HG03196 (cell line): ENCODE measurements at regions not wholly inside any gene's neighbourhood (a gene's known extent, or its start where the extent isn't known, plus 50 kb on each side); places are given as distances from the start of the nearest gene placed in this dataset.
"Not testable (repeated sequence)": the region's sequence is repeated elsewhere in the genome, so short reads cannot be mapped to it uniquely, and the experiment has no call there.

Source experiments
- ATAC-seq: cut with Tn5 transposase; IDR thresholded peaks from one replicate; pipeline ENCODE4 v1.9.1; 2021; ENCODE audit not compliant: unreplicated experiment

DNA sequence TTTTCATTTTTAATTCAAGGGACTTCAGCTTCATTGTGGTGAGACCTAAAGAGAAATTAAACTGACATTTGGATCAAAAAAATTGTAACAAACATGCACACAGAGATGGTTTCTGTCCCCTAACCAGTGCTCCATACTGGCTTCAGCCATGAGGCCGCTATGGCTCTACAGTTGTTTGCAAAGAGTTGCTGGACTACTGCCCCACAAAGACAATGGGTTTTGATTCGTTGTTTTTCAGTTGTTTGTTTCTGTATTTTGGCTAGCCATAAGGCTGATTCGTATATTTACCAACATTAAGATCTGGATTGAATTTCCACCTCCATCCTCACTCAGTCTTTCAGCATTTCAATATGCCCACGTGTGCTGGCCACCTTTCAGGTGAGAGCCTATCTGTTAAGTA is 163.7 kb upstream of the KIF2A start:
- ATAC-seq, result no peak

- no peak for ATAC-seq
These were observed 162.5 kb upstream of the KIF2A start for GRCh38 chr5:62143268-62144229.

- no peak for ATAC-seq
These were observed 161.5 kb upstream of the KIF2A start for GRCh38 chr5:62144401-62145022.

- ATAC-seq, result no peak
These were observed 156.1 kb upstream of the KIF2A start for GRCh38 chr5:62149879-62150278.

DNA sequence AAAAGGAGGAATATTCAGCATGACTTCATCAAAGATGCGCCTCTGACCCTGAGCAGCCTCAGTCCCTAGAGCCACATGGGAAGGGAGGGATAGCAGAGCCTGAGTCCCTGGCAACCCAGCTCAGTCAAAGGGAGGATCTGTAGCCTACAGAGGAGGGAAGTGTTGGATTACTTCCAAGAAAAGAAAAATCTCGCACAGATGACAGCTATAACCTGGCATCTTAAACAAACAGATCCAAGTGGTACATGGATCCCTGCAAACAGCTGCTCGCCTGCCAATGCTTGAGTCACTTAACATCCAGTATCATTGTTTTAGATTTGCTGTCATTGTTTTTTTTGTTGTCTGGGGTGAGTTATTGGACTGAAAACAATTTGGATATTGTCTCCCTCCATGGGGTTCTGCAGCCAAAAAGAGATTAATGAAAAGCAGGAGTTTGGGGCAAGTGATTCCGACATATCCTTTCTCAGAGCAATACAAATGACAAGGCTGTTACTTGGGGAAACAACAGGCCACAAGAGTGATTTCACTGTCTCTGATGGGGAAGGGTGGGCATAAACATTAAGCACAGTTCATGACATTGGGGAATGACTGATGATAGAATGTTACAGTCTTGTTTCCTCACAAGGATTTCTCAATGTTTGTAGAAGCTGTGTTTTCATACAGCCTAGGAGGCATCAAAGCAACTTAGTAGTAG is 153.5 kb upstream of the KIF2A start:
- no peak for ATAC-seq

GRCh38 chr5:62154758-62155157 is 151.2 kb upstream of the KIF2A start:
- ATAC-seq, result no peak

DNA sequence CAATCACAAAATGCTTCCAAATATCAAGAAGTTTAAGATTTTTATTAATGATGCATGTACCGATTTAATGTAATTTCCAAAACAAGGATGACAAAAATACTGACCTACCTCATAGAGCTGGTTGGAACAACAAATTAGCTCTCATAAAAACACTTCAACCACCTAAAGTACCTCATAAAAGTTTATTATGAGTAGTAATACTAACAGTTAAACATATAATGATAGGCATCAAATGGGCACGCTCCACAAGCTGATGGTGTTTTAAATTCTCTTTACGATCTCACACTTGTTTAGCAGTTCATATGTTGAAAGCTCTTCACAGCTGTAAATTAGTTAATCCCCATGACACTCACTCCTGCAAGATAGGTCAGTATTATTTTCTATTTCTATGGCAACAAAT is 150.0 kb upstream of the KIF2A start:
- ATAC-seq, result no peak

GRCh38 chr5:62167561-62168057 is 138.4 kb upstream of the KIF2A start:
- no peak for ATAC-seq

- ATAC-seq, result no peak
These were observed 137.3 kb upstream of the KIF2A start for GRCh38 chr5:62168506-62169281.

DNA sequence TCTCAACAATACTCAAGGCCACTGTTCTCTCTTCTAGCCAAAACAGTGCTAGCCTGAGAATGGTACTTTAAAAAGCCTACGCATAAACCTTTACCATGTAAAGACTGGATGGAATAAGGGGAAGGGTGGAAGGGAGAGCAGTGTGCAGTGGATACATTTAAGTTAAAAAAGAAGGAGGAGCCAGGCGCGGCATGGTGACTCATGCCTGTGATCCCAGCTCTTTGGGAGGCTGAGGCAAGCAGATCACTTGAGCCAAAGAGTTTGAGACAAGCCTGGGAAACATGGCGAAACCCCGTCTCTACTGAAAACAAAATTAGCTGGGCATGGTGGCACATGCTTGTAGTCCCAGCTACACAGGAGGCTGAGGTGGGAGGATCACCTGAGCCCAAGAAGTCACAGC is 127.7 kb upstream of the KIF2A start:
- ATAC-seq, result no peak

GRCh38 chr5:62182802-62183201 is 123.2 kb upstream of the KIF2A start:
- ATAC-seq, result no peak

DNA sequence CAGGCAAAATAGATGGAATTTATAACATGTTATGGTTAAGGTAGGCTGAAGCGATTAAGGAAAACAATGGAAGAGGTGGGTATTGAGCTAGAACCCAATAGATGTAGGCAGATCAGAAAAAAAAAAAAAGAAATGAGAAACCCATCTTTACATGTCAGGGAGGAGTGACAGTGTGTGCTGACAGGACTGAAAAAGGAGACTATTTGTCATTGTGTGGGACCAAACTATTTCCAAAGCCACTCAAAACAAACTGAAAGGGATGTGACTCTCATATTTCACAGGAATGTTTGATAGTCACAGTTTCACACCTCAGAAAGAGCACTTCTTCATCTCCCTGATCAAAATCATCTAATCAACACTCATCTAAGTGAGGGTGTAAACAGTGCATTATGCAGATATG is 122.3 kb upstream of the KIF2A start:
- no peak for ATAC-seq

DNA sequence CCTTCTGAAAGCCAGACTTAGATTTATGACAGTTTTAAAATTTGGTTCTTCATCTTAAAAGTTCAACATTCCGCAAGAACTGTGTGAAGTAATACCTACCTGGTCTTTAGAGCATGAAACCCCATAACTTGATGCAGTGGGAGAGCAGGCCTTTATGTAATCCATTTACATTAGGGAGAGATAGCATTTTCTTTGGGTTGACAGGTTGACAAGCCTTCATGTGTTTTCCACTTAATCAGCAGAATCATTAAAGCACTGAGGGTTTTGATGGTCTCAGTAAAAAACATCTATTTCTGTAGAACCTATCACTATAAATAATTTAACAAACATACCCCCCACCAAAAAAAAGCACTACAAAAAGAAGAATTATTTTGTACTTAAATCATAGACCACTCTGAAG is 121.6 kb upstream of the KIF2A start:
- no peak for ATAC-seq

DNA sequence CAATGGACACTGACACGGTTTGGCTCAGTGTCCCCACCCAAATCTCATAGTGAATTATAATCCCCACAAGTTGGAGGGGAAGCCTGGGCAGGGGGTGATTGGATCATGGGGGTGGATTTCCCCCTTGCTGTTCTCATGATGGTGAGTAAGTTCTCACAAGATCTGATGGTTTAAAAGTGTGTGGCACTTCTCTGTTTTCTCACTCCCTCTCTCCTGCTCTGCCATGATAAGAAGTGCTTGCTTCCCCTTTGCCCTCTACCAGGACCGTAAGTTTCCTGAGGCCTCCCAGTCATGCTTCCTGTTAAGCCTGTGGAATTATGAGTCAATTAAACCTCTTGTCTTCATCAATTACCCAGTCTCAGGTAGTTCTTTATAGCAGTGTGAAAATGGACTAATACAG is 115.8 kb upstream of the KIF2A start:
- no peak for ATAC-seq

DNA sequence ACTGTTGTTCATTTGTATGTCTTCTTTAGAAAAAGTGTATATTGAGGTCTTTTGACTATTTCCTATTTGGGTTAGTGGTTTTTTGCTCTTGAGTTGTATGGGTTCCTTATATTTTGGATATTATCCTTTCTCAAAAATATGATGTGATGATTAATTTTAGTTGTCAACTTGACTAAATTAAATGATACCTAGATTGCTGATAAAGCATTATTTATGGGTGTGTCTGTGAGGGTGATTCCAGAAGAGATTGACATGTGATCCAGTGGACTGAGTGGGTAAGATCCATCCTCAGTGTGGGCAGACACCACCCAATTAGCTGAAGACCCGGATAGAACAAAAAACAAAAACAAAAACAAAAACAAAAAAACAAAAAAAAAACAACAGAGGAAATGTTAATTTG is 115.1 kb upstream of the KIF2A start:
- ATAC-seq, result no peak

DNA sequence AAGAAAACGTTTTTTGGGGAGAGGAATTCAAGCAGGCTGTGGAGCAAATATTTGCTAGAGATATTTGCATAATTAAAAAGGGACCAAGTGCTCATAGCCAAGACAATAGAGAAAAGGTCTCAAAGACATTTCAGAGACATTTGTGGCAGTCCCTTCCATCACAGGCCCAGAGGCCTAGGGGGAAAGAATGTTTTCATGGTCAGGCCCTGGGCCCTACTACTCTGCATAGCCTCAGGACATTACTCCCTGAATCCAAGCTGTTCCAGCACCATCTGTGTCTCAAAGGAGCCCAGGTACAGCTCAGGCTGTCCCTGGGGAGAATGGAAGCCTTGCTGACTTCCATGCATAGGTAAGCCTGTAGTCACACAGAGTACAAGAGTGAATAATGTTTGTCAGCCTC is 113.0 kb upstream of the KIF2A start:
- ATAC-seq, result no peak

GRCh38 chr5:62196532-62196931 is 109.5 kb upstream of the KIF2A start:
- not testable (repeated sequence) for ATAC-seq

DNA sequence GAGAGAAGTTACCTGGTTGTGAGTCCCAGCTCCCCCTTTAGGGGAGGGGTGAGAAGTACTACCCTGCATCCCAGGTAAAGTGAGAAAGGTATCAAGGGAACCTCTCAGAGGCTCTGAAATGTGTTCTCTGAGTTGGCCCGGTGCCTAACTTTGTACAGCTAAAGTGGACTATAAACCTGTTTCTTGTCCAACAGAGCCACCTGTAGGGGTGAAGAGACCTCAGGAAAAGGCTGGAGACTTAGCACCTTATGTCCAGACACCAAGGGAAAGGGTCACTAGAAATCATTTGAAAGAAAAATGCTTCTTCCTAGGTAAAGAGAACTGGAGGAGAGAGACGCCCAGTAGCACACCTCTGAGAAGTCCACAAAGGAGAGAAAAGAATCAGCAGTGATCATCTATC is 108.3 kb upstream of the KIF2A start:
- ATAC-seq, result no peak

DNA sequence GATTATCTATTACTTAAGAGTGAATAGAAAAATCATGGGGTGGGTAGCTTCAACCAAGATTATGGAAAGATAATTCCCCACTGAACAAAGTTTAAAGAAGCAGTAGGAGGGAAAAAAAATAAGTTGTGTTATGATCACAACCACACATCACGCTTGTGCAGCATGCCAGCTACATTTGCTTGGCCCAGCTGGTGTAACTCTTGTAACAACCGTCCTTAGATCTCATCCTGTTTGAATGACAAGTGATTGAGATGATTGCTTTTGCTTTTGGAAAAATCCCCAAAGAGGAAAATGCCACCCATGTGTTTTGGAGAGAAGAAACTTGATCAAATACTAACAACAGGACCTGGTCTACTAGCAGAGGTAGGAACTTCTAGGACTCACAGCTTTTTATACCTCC is 107.6 kb upstream of the KIF2A start:
- ATAC-seq, result no peak

DNA sequence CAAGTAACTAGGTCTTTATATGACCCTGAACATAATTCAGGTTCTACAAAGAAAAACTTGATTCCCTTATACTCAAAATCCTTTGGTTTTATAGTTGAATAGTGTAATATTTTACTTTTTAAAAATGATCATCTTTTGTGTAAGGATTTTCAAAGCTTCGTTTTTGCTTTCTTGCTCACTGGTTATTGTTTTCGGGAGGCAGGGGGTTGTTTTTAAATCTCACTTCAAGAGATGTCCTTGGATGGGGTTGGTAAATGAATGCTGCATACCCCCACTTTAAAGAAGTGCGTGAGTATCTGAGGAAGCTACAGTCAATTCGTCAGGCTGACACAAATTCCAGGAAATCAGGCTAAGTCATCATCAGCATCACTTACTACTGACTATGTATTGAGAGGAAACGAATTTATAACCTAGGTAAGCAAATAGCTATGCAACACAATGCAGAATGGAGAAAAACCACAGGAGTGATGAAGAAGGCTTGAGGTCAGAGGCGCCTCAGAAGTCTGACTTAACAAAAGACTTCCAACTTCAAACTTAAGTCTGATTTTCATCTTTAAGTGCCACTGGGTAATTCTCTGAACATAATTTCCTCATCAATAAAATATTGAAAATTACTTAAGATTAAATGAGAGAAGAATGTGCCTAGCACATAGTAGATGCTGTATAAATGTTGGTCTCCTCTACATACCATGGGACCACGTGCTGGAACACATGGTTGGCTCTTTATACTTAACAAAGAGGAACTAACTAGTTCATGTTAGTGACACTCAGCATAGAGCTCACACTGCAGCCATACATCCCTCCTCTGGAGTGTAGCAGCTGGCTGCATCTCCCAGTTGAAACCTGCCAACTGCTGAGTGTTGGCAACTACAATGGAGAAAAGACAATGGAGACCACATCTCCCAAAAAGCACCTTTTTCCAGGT is 106.0 kb upstream of the KIF2A start:
- no peak for ATAC-seq
